GM19239 (cell line): ENCODE measurements at regions not wholly inside any gene's neighbourhood (a gene's known extent, or its start where the extent isn't known, plus 50 kb on each side); places are given as distances from the start of the nearest gene placed in this dataset.
"Not testable (repeated sequence)": the region's sequence is repeated elsewhere in the genome, so short reads cannot be mapped to it uniquely, and the experiment has no call there.

ENCODE experiments used
- DNase-seq: peaks from one replicate; pipeline ENCODE4 v3.0.0; 2011; ENCODE audit warnings: low spot score; ENCODE audit not compliant: insufficient read length
- FAIRE-seq: peaks from 2 replicates; lab custom pipeline; 2011; peaks lifted over from hg19 to GRCh38; lab: Jason Lieb, UNC

DNA sequence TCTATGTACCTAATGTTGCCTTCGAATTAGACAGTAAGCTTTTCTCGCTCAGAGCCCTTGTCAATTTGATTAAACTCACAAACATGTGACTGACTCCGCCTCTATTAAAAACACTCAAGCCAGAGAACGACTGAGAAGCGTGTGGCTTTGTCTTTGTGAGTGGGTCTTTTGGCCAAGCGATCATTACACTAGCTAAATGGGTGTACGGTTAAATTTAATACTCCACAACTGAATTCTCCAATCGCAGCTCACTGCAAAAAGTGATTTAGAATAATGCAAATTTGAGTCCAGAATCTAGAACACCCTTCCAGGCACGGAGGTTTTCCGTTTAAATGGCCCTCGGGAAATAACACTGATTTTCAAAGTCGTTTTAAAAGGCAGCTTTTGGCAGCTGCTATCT, 253.7 kb downstream of the EFCAB11 start:
- FAIRE-seq (no peak), DNase-seq (no peak)

DNA sequence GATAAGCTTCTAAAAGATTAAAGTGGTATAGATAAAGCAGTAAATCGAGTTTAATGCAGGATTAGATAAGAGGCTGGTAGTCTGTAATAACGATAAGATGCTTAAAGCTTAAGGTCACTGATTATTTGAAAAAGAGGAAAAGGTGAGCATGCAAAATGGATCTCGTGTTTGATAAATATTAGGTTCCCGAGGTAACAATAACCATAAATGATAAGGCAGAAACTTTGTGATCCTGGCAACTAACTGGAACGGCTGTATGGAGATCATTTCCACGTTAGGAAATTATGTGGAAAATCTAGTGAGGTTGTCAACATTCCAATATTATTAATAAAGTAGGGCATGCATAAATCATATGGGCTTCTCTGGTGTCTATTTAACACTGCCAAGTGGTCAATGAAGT, 255.5 kb downstream of the EFCAB11 start:
- FAIRE-seq (no peak), DNase-seq (no peak)

DNA sequence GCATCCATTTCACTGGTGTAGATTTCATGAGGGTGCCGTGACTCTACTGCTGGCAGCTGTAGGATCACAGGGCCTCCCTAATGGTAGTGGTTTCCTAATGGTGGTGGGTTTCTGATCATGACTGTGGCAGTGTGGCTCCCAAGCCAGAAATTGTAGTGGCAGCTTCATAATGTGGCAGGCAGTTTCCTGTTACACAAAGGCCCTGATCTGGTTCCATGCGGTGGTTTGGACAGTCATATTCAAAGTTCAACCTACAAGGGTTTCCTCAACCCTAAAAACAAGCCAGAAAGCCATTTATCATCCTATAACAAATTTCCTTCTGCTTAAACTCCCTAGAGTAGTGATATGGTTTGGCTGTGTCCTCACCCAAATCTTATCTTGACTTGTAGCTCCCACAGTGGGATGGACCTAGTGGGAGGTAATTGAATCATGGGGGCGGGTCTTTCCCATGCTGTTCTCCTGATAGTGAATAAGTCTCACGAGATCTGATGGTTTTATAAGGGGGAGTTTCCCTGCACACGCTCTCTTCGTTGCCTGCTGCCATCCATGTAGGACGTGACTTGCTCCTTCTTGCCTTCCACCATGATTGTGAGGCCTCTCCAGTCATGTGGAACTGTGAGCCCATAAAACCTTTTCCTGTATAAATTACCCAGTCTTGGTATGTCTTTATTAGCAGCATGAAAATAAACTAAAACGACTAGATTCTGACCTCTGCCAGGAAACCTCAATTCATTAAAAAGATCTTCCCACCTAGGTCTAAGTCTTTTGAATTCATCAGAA, 257.1 kb downstream of the EFCAB11 start:
- FAIRE-seq = no peak
- no peak for DNase-seq

DNA sequence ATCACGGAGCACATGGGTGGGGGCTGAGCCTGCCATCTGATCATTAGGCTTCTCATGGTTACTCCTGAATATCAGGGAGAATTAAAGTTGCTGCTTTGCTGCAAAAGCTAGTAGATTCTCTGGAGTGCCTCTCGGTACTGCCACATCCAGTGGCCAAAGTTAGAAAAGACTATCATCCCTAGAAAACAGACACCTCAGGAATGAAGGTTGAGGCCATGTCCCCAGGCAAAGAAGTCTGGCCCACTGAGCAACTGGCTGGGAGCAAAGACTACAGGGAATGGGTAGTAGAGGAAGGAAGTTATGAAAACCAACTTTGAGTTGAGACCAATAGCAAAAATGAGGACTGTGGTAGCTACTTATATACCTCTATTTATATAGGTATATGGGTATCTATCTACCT, 258.7 kb downstream of the EFCAB11 start:
- FAIRE-seq (no peak), DNase-seq (no peak)

DNA sequence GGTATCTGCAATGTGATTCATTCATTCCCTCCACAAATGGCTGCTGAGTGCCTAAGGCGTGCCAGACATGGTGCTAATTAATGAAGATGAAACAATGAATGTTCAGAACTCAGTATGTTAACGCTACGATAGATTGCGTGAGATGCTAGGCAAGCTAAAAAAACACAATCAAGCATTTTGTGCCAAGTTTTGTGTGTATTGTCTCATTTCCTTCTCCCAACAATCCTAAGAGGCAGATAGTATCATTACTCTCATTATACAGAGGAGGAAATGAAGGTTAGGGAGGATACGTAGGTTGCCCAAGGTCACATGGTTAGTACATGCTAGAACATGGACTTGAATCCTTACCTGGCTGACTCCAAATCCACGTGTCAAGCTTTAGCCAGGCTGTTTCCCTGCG, 264.4 kb downstream of the EFCAB11 start:
- FAIRE-seq (no peak), DNase-seq (no peak)

DNA sequence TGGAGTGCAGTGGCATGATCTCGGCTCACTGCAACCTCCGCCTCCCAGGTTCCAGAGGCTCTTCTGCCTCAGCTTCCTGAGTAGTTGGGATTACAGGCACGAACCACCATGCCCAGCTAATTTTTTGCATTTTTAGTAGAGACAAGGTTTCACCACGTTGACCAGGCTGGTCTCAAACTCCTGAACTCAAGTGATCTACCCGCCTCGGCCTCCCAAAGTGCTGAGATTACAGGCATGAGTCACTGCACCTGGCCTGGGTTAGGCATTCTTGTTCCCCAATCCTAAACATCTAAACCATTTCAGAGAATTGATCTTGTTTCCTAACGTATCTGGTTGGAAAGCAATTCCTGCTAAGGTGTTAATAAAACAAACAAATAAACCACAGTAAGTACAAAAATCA, 264.8 kb downstream of the EFCAB11 start:
- FAIRE-seq, DNase-seq: not testable (repeated sequence)

DNA sequence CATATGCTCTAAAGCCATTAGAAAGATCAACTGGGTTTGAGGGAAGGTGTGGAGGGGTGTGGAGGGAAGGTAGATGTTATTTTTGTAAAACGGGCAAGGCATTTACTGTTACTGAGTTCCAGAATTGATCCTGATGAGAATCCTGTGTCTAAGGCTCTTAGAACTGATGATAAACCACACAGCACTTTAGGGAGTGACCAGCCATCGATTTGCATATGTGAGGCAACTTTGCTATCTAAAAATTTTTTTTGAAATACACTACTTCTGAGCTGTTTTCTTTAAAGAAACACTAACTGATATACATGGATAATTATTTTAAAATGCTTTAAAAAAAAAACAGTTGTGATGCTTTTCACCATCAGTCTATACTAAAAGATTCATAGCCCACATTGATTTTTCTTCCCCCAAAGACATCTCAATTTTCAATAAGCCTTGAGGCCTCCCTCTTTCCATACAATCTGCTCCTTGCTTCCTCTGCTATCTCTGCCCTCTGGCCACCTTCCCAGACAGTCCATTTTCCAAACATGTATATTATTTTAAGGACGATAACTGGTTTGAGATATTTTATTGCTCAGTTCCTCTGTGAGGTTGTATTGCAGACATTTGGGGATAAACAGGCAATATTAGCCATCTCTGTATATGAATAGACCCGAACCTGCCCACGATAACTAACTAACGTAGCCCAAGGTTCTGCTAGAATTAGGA, 265.9 kb downstream of the EFCAB11 start:
- FAIRE-seq (no peak), DNase-seq (no peak)

DNA sequence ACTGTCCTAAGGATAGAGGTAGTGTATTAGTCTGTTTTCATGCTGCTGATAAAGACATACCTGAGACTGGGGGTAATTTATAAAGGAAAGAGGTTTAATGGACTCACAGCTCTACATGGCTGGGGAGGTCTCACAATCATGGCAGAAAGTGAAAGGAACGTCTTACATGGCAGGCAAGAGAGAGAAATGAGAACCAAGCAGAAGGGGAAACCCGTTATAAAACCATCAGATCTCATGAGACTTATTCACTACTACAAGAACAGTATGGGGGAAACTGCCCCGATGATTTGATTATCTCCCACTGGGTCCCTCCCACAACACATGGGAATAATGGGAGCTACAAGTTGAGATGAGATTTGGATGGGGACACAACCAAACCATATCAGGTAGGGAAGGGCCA, 267.4 kb downstream of the EFCAB11 start:
- not testable (repeated sequence) for FAIRE-seq, DNase-seq

DNA sequence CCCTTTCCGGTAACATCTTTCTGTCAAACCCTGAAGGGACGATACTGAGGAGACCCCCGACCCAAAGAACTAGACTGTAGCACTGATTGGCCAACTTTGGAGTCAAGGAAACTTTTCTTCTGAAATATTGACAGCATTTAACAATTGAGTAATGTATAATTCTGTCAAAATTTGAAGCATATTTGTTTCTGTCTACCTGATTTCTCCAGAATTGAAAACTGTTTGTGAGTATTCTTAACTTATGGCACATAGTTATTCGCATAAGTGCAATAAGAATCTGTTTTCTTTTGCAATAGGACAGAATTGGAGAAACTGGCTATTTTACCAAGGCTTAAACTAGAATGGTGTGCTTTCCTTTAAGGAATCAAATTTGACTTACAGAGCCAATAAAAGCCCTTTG, 267.1 kb upstream of the FOXN3 start:
- FAIRE-seq (peak; percentile 56), DNase-seq (no peak)

DNA sequence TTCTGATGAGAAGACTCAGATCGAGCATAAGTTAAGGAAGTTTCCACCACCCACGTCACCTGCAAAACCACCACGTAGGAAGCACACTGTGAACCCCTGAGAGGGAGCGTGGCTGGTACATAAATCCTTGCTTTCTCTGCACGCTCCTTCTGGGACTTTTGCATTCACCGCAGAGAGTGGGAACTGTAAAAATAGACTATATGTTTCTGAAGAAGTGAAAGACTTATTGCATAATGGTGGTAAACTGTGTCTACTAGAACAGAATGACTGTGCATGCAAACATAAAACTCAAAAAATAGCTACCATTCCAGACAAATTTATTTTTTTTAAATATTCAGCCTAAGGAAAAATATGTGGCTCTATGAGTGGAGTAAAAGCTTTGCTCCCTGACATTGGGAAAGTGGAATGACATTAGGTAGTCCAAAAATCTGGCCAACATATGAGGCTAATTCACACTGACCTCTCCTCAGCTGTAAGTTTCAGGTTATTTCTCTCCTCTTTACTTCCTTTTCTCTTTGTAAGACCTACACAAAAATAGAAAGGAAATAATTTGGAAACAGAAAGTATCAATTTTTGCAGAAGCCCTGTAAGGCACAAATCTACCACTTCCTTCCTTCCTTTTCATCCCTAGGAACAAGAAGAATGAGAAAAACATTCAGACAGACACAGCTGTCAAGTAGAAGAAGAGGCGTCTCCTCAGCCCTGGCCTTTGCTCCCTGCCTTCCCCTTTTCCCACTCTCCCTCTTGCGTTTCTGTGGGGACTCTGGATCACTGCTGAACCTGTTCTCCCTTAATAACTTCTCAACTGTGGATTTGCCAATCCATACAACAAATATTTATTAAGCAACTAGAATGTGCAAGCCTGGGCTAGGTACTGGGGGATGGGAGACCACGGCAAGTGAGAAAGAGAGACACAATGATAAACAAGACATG, 264.3 kb upstream of the FOXN3 start:
- FAIRE-seq (peak; percentile 92), DNase-seq (no peak)

DNA sequence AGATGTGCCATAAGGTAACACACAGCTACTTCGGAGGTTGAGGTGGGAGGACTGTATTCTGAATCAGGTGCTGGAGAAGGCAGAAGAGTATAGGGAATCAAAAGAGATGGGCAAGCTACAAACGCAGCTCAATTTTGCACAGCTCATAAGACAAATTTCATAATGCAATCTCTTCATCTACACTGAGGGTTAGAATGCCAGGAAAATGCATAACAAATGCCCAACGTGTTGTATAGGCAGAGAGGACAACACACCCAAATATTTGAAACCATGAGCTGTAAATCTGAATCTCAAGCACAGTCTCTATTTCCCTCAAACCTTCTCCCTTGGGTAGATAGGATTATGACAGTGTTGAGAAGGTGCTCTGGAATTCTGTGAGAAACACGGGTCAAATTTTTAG, 263.1 kb upstream of the FOXN3 start:
- peak; percentile 48 for FAIRE-seq
- DNase-seq = no peak

DNA sequence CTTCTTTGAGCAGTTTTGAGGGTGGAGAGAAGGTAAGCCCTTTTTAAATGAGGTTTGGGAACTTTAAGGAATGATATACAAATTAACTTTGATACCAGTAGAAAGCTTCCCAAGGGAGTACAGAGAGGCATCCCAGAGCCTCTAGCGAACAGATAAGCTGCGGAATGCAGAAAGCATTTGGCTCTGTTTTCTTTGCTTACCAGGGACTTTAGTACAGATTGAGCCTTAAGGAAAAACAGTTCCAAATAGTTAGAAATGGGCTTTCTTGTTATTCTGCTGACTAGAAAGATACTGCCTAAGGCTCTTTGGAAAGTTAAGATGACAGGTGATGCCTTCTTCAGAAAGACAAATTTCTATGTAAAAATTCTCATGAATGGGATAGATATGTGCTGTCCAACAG, 261.7 kb upstream of the FOXN3 start:
- no peak for DNase-seq
- FAIRE-seq = no peak

DNA sequence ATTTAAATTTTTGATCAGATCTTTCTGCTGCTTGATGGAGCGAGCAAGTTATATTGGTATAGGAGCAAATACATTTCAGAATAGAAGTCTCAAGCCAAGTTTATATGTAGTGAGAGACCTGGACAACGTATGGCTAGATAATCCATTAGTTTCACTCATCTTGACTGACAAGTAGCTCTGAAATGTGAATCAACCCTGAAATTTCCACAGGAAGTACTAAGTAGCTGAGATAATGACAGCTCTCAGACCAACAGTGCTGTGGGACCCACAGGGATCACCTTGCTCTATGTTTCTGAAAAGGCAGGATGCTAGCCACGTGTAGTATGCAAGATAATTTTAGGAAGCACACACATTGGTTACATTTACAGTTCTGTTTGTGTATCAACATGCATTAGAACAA, 258.6 kb upstream of the FOXN3 start:
- no peak for DNase-seq

DNA sequence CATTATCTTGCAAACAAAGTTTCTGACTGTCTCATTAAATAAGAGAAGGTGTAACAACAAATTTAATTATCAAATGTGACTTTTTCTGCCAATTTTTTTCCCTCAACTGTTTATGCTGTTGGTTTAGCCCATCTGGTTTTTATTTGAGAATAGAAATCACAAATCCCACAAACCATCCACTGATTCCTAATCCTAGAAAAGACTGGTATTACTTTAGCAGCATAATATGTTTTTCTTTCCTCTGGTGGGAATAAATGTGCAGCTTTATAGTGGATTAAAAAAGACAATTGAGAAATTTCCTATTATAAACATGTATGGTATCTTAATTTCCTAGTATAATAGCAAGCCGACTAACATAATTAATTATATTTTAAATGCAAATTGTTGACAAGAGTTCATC, 257.9 kb upstream of the FOXN3 start:
- DNase-seq (no peak), FAIRE-seq (no peak)

More for the DNA sequence above, 258.6 kb upstream of the FOXN3 start:
- FAIRE-seq = no peak

DNA sequence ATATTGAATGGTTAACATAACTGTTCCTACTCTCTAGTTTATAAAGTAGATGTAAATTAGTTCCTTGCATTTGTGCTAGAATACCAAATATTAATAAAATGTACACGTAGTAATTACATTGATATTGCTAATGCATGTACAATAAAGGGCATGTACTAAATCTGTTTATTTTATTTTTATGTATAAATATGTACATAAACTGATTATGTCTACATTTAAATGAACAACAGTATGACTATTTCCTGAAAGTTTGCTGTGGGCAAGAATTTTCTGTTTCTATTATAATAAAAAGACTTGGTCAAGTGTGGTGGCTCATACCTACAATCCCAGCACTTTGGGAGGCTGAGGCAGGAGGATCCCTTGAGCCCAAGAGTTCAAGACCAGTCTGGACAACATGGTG, 257.2 kb upstream of the FOXN3 start:
- FAIRE-seq (no peak), DNase-seq (no peak)

DNA sequence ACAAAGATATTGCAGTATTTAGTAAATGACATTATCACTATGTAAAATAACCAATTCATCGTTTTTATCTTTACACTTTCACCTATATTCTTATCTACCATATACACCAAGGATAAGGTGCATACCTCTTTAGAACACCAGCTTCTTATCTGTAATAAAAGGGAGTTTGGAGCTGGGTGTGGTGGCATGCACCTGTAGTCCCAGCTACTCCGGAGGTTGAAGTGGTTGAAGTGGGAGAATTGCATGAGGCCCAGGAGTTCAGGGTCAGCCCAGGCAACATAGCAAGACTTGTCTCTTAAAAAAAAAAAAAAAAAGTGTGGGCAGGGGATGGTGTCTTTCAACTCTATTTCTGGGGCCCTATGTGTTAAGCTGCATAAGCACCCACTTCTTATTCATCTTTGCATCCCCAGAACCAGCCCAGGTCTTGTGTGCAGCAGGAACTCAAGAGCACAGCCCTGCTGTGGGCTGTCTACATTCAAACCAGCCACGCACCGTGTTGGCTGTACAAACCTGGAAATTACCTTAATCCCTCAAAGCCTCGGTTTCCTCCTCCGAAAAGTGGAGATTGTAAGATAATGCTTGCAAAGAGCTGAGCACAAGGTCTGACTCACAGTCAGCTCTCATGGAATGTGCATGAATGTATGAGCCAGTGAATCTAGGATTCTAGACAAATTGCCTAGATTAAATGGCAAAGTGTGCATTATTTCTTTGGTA, 256.6 kb upstream of the FOXN3 start:
- DNase-seq (no peak), FAIRE-seq (no peak)

DNA sequence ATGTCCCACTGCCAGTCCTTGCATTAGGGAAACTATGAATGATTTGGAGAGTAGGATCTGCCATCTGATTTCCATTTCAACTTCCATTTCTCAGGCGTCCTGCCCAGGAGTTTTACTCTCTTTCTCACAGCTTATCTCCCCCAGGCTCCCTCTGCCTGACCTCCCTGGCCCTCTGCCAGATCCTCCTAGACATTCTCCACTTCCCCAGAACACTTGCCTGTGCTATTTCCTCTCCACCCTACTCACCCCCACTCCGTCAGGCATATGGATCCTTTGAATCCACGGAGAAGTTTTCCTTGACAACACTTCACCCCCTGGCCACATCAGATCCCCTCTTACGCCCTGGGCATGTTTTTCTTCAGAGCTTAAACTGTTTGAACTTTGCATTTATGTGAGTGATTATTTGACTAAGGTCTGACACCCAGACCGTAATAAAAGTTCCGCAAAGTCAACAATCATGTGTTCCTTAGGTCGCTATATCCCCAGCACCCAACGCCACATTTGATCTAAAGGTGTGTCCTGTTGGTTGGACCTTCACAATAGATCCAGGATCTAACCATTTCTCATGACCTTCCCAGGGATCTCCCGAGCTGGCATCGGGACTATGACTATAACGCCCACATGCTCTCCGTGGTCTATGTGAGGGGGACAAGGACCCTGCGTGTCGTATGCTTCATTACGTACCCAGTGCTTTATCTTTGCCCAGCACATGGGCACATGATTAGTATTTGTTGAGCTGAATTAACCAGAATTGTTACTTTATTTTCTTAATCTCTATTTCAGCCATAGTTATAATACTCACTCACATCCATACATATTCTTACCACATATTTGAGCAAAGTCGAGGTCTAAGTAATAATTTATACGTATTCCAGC, 255.8 kb upstream of the FOXN3 start:
- FAIRE-seq = no peak
- DNase-seq = no peak

DNA sequence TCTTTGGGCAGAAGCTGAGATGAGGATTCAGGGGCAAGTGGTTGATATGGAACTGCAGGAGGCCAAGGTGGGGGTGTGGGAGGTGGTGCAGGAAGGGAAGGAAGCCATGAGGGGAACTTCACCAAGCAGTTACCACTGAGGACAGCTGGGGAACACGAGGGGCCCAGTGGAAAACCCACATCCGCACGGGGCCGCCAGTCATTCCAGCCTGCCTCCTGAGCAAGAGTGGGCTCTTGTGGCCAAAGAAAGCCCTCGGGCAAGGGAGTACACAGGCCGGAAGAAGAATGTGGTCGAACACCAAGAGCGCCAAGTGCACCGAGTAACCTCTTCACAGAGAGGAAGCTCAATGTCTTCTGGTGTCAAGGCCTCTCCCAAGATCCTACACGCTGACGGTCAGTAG, 252.2 kb upstream of the FOXN3 start:
- no peak for FAIRE-seq
- DNase-seq = no peak

DNA sequence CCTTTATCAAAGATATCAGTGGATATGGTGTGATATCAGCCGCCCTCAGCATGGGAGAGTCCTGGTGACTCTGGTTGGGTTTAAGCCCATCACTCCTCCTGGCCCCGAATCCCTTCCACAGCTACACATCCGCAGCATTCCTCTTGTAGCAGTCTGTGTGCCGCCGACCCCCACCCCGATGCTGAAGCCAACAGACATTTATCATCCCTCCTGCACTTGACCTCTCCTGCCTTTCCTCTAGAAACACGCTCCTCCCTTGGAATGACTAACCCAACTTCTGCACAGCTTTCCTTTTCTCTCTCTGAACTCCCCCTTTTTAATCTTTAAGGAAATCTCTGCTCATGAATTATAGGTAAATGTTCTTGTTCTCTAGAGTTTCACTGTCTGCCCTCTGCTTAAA, 250.9 kb upstream of the FOXN3 start:
- DNase-seq = no peak
- no peak for FAIRE-seq
